Ishikawa (cell line): ENCODE measurements at regions not wholly inside any gene's neighbourhood (a gene's known extent, or its start where the extent isn't known, plus 50 kb on each side); places are given as distances from the start of the nearest gene placed in this dataset.

Experiments
- EP300 ChIP-seq: IDR thresholded peaks from 2 replicates; pipeline ENCODE4 v1.6.1; 2012; ENCODE audit warnings: borderline replicate concordance
- FOXM1 ChIP-seq: IDR thresholded peaks from 2 replicates; pipeline ENCODE4 v1.6.1; 2012; ENCODE audit warnings: low read depth, borderline replicate concordance
- TAF1 ChIP-seq: IDR thresholded peaks from 2 replicates; pipeline ENCODE4 v1.6.1; 2012; ENCODE audit warnings: low read depth, mild to moderate bottlenecking
- USF1 ChIP-seq: IDR thresholded peaks from 2 replicates; pipeline ENCODE4 v1.6.1; 2012
- YY1 ChIP-seq: IDR thresholded peaks from 2 replicates; pipeline ENCODE4 v1.6.1; 2012; ENCODE audit warnings: low read depth

GRCh38 chr20:40451552-40451951 is 237.5 kb downstream of the MAFB start:
- TF ChIP-seq FOXM1 = no peak
- TF ChIP-seq TAF1 = no peak
- no peak for TF ChIP-seq USF1
- TF ChIP-seq YY1 = no peak
- TF ChIP-seq EP300 = no peak
